ENCODE measurements at regions not wholly inside any gene's neighbourhood (a gene's known extent, or its start where the extent isn't known, plus 50 kb on each side); places are given as distances from the start of the nearest gene placed in this dataset.

GRCh38 chr14:80271389-80271788 lies 60.1 kb upstream of the DIO2 start:
- TF ChIP-seq, protein P1, sequence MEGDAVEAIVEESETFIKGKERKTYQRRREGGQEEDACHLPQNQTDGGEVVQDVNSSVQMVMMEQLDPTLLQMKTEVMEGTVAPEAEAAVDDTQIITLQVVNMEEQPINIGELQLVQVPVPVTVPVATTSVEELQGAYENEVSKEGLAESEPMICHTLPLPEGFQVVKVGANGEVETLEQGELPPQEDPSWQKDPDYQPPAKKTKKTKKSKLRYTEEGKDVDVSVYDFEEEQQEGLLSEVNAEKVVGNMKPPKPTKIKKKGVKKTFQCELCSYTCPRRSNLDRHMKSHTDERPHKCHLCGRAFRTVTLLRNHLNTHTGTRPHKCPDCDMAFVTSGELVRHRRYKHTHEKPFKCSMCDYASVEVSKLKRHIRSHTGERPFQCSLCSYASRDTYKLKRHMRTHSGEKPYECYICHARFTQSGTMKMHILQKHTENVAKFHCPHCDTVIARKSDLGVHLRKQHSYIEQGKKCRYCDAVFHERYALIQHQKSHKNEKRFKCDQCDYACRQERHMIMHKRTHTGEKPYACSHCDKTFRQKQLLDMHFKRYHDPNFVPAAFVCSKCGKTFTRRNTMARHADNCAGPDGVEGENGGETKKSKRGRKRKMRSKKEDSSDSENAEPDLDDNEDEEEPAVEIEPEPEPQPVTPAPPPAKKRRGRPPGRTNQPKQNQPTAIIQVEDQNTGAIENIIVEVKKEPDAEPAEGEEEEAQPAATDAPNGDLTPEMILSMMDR (IDR thresholded peaks at IDR 0.05; ENCODE audit: low read depth, low read length) = no peak
- TF ChIP-seq POLR2A (IDR thresholded peaks at IDR 0.05; ENCODE audit: extremely low read depth, insufficient read length) = no peak
- TF ChIP-seq, protein P2, sequence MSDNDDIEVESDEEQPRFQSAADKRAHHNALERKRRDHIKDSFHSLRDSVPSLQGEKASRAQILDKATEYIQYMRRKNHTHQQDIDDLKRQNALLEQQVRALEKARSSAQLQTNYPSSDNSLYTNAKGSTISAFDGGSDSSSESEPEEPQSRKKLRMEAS (IDR thresholded peaks at IDR 0.05; ENCODE audit: low read depth, low read length) = no peak
